GM19452 (cell line): ENCODE measurements at regions not wholly inside any gene's neighbourhood (a gene's known extent, or its start where the extent isn't known, plus 50 kb on each side); places are given as distances from the start of the nearest gene placed in this dataset.
"Not testable (repeated sequence)": the region's sequence is repeated elsewhere in the genome, so short reads cannot be mapped to it uniquely, and the experiment has no call there.

Source experiments
- ATAC-seq: cut with Tn5 transposase; IDR thresholded peaks from one replicate; pipeline ENCODE4 v1.9.1; 2021; ENCODE audit not compliant: unreplicated experiment

GRCh38 chr10:9848278-9848677 lies 1169.4 kb upstream of the CELF2 start:
- ATAC-seq: no peak

- no peak for ATAC-seq
Observed at GRCh38 chr10:9848981-9849380, 1168.7 kb upstream of the CELF2 start.

- no peak for ATAC-seq
Observed at GRCh38 chr10:9850415-9850814, 1167.3 kb upstream of the CELF2 start.

- no peak for ATAC-seq
Observed at GRCh38 chr10:9851808-9852207, 1165.9 kb upstream of the CELF2 start.

- ATAC-seq: no peak
Observed at GRCh38 chr10:9853405-9854355, 1164.0 kb upstream of the CELF2 start.

- ATAC-seq: not testable (repeated sequence)
Observed at GRCh38 chr10:9855451-9855850, 1162.2 kb upstream of the CELF2 start.

GRCh38 chr10:9858816-9859215 lies 1158.9 kb upstream of the CELF2 start:
- no peak for ATAC-seq

- no peak for ATAC-seq
Observed at GRCh38 chr10:9860045-9860444, 1157.6 kb upstream of the CELF2 start.

GRCh38 chr10:9863559-9864121 lies 1154.0 kb upstream of the CELF2 start:
- no peak for ATAC-seq

GRCh38 chr10:9868499-9868898 lies 1149.2 kb upstream of the CELF2 start:
- ATAC-seq: no peak

- no peak for ATAC-seq
Observed at GRCh38 chr10:9869205-9869604, 1148.5 kb upstream of the CELF2 start.

GRCh38 chr10:9869606-9870176 lies 1148.0 kb upstream of the CELF2 start:
- no peak for ATAC-seq

- no peak for ATAC-seq
Observed at GRCh38 chr10:9875353-9875752, 1142.3 kb upstream of the CELF2 start.

GRCh38 chr10:9877978-9878377 lies 1139.7 kb upstream of the CELF2 start:
- no peak for ATAC-seq

GRCh38 chr10:9878383-9878782 lies 1139.3 kb upstream of the CELF2 start:
- no peak for ATAC-seq

GRCh38 chr10:9885761-9886160 lies 1131.9 kb upstream of the CELF2 start:
- no peak for ATAC-seq

- ATAC-seq: no peak
Observed at GRCh38 chr10:9886772-9887171, 1130.9 kb upstream of the CELF2 start.

- ATAC-seq: no peak
Observed at GRCh38 chr10:9895453-9895852, 1122.2 kb upstream of the CELF2 start.

GRCh38 chr10:9895981-9896380 lies 1121.7 kb upstream of the CELF2 start:
- no peak for ATAC-seq

GRCh38 chr10:9898633-9899395 lies 1118.9 kb upstream of the CELF2 start:
- no peak for ATAC-seq

- no peak for ATAC-seq
Observed at GRCh38 chr10:9900751-9901150, 1116.9 kb upstream of the CELF2 start.
